Mucosa of rectum (tissue), 2 donors: ENCODE measurements at regions not wholly inside any gene's neighbourhood (a gene's known extent, or its start where the extent isn't known, plus 50 kb on each side); places are given as distances from the start of the nearest gene placed in this dataset.

Experiments
- H3K27ac ChIP-seq, 2 donors: one replicate each; pipeline ENCODE4 v1.7.0; 2013; ENCODE audit warnings: inconsistent platforms in 2 of 2, low read depth in 2 of 2, low read length in 2 of 2
- H3K27me3 ChIP-seq, 2 donors: one replicate each; pipeline ENCODE4 v1.7.0; 2013; ENCODE audit warnings: low read length in 2 of 2; ENCODE audit not compliant: control insufficient read depth in 2 of 2, insufficient read depth in 2 of 2
- H3K36me3 ChIP-seq, 2 donors: one replicate each; pipeline ENCODE4 v1.7.0; 2013; ENCODE audit warnings: low read length in 2 of 2; ENCODE audit not compliant: control insufficient read depth in 2 of 2, insufficient read depth in 2 of 2
- H3K4me1 ChIP-seq, 2 donors: one replicate each; pipeline ENCODE4 v1.7.0; 2013; ENCODE audit warnings: low read length in 2 of 2, mild to moderate bottlenecking in 1 of 2; ENCODE audit not compliant: control insufficient read depth in 2 of 2, insufficient read depth in 2 of 2
- H3K4me3 ChIP-seq, 2 donors: one replicate each; pipeline ENCODE4 v1.7.0; 2013; ENCODE audit warnings: low read length in 2 of 2
- H3K9ac ChIP-seq, 2 donors: one replicate each; pipeline ENCODE4 v1.7.0; 2013; ENCODE audit warnings: low read length in 2 of 2, low read depth in 1 of 2, mild to moderate bottlenecking in 1 of 2
- H3K9me3 ChIP-seq, 2 donors: one replicate each; pipeline ENCODE4 v1.7.0; 2013; ENCODE audit warnings: low read length in 2 of 2; ENCODE audit not compliant: control insufficient read depth in 2 of 2
- donor health status: healthy.
- donor health status: Normal muscosa, but diverticular disease.

DNA sequence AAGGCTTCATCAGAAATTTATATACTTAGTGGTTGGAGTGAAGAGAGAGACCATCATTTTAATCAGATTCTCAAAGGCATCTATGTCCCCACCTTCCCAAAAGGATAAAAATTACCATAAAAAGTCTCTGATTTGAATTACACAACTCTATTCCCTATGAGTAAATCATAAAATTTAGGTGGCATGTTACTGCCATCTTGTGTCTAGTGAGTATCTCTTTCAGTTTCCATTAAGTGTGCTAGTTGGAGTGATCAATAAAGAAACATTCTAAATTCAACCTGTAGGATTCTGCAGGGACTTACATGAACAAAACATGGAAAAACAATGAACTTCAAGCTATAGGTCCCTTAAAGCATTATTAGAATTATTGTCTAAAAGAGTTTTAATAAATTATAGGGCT lies 655.4 kb downstream of the LTN1 start:
- no peak overlapping the region for H3K4me3 ChIP-seq
- H3K9me3 ChIP-seq: no peaks in the 10 kb centered on the region
- H3K9ac ChIP-seq: no peak overlapping the region
- H3K27ac ChIP-seq: no peak overlapping the region
- H3K36me3 ChIP-seq: no peaks in the 10 kb centered on the region
- no peaks in the 10 kb centered on the region for H3K27me3 ChIP-seq
- no peaks in the 10 kb centered on the region for H3K4me1 ChIP-seq

DNA sequence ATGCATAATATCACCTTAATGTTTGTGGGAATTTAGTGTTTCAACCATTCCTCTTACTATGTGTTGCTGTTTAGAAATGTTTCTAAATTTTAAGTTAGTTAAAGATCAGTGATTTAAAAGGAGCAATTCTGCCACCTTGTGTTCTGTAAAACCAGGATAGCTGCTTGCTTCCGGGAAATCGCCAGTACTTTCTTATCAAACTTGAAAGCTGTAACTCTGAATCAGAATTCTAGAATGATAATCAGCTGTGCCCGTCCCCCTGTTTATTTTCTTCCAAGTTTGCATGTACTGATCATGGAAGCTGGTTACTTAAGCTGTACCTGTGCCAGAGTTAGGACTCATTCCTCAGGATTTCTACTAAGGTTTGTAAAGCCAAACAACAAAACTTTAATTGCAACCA lies 656.4 kb downstream of the LTN1 start:
- Histone ChIP-seq H3K4me3 (no peak overlapping the region), H3K4me1 (no peaks in the 10 kb centered on the region), H3K27me3 (no peaks in the 10 kb centered on the region), H3K27ac (no peak overlapping the region), H3K9me3 (no peaks in the 10 kb centered on the region), H3K9ac (no peak overlapping the region), H3K36me3 (no peaks in the 10 kb centered on the region)

DNA sequence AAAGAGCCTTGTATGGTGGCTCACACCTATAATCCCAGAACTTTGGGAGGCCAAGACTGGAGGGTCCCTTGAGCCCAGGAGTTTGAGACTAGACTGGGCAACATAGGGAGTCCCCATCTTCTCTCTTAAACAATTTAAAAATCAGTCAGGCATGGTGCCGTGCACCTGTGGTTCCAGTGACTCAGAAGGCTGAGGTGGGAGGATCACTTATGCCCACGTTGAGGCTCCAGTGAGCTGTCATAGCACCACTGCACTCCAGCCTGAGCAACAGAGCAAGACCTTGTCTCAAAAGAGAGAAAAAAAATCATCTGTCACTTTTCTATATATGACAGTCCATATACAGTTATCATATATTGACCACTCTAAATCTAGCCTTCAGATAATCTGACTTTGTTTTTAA lies 658.3 kb downstream of the LTN1 start:
- Histone ChIP-seq H3K4me1 (no peaks in the 10 kb centered on the region), H3K36me3 (no peaks in the 10 kb centered on the region), H3K27me3 (no peaks in the 10 kb centered on the region), H3K9ac (no peak overlapping the region), H3K4me3 (no peak overlapping the region), H3K27ac (no peak overlapping the region), H3K9me3 (peaks cover 0 to 2% of the 10 kb centered on the region in 2 donors)

DNA sequence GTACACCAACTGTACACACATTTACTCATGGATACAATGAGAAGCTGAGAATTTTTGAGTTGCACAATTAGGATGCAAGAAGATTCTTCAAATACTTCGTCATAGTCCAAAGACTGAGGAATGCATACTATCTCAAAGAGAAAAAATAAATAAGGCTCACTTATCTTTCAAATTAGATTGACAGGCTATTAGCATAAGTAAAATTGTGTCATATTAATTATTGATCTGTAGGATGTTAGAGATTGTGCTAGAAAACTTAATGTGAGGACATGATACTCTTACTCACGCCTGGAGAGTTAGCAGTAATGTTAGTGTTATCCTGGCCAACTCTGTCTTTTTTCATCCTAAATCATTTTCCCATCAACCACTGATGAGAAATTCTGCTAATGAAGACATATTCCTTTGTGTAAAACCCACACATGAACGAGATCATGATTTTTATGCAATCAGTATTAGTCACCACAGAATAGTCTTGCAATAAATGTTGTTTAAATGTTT lies 659.0 kb downstream of the LTN1 start:
- Histone ChIP-seq H3K9me3 (peaks cover 0 to 2% of the 10 kb centered on the region in 2 donors), H3K9ac (no peak overlapping the region), H3K27ac (no peak overlapping the region), H3K4me3 (no peak overlapping the region), H3K27me3 (no peaks in the 10 kb centered on the region), H3K4me1 (no peaks in the 10 kb centered on the region), H3K36me3 (no peaks in the 10 kb centered on the region)

DNA sequence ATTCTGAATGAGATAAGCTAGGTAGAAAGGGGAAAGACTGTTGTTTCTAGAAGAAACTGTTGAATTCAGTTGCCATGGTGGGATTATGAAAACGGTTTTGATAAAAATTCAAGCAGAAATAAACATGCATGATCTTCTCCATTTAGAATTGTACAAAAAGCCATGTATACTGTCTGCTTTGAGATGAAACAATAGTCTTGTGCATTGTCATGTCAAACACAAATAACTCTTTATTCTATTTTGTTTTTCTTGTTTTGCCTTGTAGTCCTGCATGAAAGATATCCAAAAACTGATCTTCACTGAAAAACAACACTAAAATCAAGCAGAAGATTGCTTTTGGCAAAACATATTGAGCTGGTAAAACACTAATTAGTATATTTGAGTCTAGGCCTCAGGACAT lies 659.9 kb downstream of the LTN1 start:
- H3K27ac ChIP-seq: no peak overlapping the region
- H3K4me3 ChIP-seq: no peak overlapping the region
- no peaks in the 10 kb centered on the region for H3K36me3 ChIP-seq
- no peak overlapping the region for H3K9ac ChIP-seq
- no peaks in the 10 kb centered on the region for H3K4me1 ChIP-seq
- no peaks in the 10 kb centered on the region for H3K27me3 ChIP-seq
- H3K9me3 ChIP-seq: peaks cover 0 to 2% of the 10 kb centered on the region in 2 donors

DNA sequence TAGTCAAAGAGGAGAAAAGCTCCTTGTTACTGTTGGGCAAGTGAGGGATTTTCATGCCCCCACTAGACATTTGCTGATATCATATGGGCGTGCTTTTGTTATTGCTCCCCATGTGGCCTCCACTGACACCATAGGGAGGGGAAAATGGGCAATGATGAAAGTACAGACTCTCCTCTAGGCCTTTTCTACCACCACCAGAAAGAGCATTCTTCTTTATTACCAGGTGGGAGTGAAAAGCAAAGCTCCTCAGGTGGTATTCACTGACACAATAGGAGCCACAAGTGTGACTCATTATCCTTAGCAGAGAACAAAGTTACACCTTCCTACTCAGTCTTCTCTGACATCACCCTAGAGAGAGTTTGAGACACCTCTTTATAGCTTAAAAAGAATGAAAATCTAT lies 667.1 kb downstream of the LTN1 start:
- no peaks in the 10 kb centered on the region for H3K36me3 ChIP-seq
- no peaks in the 10 kb centered on the region for H3K4me1 ChIP-seq
- no peak overlapping the region for H3K9ac ChIP-seq
- peaks cover 0 to 2% of the 10 kb centered on the region in 2 donors for H3K9me3 ChIP-seq
- no peak overlapping the region for H3K4me3 ChIP-seq
- no peak overlapping the region for H3K27ac ChIP-seq
- H3K27me3 ChIP-seq: no peaks in the 10 kb centered on the region

DNA sequence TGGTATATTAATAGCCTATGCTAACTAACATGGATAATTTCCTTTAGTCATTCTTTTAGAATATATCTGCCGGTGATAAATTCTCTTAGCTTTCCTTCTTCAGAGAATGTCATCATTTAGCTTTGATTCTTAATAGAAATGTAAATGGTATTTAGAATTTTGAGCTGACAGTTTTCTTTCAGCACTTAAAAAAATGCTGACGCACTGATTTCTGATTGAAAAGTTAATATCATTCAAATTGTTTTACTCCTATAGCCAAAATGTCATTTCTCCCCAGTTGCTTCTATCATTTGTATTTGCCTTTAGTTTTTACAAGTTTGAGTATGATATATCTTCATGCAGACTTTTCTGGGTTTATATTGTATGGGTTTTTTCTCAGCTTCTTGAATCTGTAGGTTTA lies 668.0 kb downstream of the LTN1 start:
- Histone ChIP-seq H3K36me3 (no peaks in the 10 kb centered on the region), H3K27me3 (no peaks in the 10 kb centered on the region), H3K27ac (no peak overlapping the region), H3K9ac (no peak overlapping the region), H3K9me3 (peaks cover 0 to under 1% of the 10 kb centered on the region in 2 donors), H3K4me1 (no peaks in the 10 kb centered on the region), H3K4me3 (no peak overlapping the region)

DNA sequence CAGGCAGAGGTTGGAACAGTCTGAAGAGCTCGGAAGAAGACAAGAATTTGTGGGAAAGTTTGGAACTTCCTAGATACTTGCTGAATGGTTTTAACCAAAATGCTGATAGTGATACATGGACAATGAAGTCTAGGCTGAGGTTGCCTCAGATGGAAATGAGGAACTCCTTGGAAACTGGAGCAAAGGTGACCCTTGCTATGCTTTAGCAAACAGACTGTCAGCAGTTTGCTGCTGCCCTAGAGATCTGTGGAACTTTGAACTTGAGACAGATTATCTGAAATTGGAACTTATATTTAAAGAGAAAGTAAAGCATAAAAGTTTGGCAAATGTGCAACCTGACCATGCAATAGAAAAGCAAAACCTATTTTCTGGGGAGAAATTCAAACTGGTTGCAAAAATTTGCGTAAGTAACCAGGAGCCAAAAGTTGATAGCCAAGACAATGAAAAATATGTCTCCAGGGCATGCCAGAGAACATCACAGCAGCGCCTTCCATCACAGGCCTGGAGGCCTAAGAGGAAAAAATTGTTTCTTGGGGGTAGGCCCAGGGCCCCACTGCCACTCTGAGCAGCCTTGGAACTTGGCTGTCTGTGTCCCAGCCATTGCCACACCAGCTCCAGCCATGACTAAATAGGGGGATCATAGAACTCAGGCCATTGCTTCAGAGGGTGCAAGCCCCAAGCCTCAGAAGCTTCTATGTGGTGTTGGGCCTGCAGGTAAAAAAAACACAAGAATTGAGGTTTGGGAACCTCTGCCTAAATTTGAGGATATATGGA lies 675.3 kb downstream of the LTN1 start:
- Histone ChIP-seq H3K27me3 (no peaks in the 10 kb centered on the region), H3K36me3 (no peaks in the 10 kb centered on the region), H3K4me1 (no peaks in the 10 kb centered on the region), H3K9me3 (no peaks in the 10 kb centered on the region), H3K9ac (no peak overlapping the region), H3K27ac (no peak overlapping the region), H3K4me3 (no peak overlapping the region)

DNA sequence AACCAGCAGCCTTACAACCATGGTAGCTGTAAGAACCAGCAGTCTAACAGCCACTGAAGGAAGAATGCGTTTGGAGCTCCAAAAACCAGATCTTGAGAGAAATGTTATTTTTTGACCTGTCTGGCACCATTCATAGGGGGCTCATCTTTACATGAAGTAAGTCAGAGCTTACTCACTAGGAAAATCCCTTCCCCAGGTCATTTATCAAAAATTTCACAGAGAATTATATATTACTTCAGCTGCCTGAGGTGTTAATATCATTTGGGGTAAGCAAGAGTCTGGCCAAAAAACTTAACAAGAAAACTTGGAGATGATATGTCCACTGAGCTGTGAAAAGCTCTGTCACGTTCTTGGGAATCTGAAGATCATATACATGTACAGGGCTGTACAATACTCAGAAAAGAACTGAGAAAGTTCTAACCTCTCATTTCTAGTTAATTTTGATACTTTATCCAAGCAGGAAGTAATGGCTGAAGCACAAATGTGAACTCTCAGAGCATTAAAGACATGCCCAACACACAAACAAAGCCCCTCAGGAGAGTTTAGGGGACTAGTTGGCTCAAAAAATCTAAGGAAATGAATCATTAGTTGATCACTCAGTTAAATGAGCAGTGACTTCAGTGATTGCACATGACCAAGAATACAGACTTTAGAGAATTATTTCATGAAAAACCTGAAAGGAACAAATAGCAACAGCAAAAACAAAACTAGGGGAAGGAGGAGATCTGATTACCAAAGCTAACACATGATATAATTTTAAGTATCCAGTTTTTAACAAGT lies 681.1 kb downstream of the LTN1 start:
- Histone ChIP-seq H3K27me3 (no peaks in the 10 kb centered on the region), H3K4me1 (no peaks in the 10 kb centered on the region), H3K36me3 (no peaks in the 10 kb centered on the region), H3K27ac (no peak overlapping the region), H3K9me3 (no peaks in the 10 kb centered on the region), H3K9ac (no peak overlapping the region), H3K4me3 (no peak overlapping the region)

DNA sequence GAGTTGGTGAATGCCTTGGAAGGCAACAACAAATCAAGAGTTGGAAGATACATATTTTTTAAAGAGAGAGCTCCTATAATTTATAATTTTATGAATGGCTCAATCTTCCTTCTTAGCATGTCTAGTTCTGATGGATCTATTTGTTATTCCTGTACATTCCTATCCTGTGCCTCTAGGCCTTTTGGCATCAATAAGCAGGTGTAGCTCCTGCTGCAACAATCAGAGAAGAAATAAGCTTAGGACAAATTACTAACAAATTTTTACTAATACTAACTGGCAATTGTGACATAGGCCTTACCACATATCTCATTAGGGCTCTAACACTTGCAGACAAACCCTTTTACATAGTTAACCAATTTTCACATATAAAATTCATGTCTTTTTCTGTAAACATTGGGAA lies 682.0 kb downstream of the LTN1 start:
- no peaks in the 10 kb centered on the region for H3K27me3 ChIP-seq
- no peaks in the 10 kb centered on the region for H3K9me3 ChIP-seq
- H3K9ac ChIP-seq: no peak overlapping the region
- H3K27ac ChIP-seq: no peak overlapping the region
- H3K4me3 ChIP-seq: no peak overlapping the region
- no peaks in the 10 kb centered on the region for H3K4me1 ChIP-seq
- no peaks in the 10 kb centered on the region for H3K36me3 ChIP-seq
